ENCODE measurements at regions not wholly inside any gene's neighbourhood (a gene's known extent, or its start where the extent isn't known, plus 50 kb on each side); places are given as distances from the start of the nearest gene placed in this dataset.

DNA sequence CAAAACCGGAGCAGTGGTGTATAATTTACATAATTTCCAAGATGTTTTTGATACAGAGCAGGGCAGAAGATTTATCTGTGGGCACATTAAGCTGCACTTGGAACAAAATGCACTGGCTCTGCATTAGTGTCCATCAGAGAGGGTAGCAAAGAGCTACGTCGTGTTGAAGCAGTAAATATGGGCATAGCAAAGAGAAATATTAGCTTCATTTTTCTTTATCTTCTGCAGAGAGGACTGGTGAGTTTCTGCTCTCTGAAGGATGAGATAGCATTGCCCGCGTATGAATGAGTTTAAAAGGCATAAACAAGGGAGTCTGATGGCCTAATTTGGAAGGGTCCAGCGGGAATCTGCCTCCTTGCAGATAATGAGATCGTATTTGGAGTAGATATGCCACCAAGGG, 227.8 kb upstream of the CDH11 start:
- no peak overlapping the region for H4K8ac ChIP-seq (ENCODE audit: low read depth in 2 of 2, low read length in 2 of 2)
- no peak overlapping the region for H3K14ac ChIP-seq (replicated peaks; ENCODE audit: low read depth, low read length)
- dilution Hi-C loops (cut with HindIII; ENCODE audit: low sequenced_read_pairs, unreplicated experiment) (no loop called here), in situ Hi-C loops (cut with MboI; ENCODE audit: low sequenced_read_pairs) (no loop called here), intact Hi-C loops (cut with micrococcal nuclease) (no loop called here)
- TF ChIP-seq CEBPB (IDR thresholded peaks at IDR 0.05; ENCODE audit: low read depth, low read length), result no peak
- no peak for TF ChIP-seq SMC3 (IDR thresholded peaks at IDR 0.05; ENCODE audit: low read depth, low read length)
- no peak for TF ChIP-seq POLR2A (IDR thresholded peaks at IDR 0.05; ENCODE audit: low read depth, low read length)
- TF ChIP-seq CTCF (conservative IDR thresholded peaks at IDR 0.05; ENCODE audit: low read depth, low read length), result no peak
- no peak for TF ChIP-seq NFE2L2 (IDR thresholded peaks at IDR 0.05; ENCODE audit: low read depth, low read length)
- TF ChIP-seq, protein P1, sequence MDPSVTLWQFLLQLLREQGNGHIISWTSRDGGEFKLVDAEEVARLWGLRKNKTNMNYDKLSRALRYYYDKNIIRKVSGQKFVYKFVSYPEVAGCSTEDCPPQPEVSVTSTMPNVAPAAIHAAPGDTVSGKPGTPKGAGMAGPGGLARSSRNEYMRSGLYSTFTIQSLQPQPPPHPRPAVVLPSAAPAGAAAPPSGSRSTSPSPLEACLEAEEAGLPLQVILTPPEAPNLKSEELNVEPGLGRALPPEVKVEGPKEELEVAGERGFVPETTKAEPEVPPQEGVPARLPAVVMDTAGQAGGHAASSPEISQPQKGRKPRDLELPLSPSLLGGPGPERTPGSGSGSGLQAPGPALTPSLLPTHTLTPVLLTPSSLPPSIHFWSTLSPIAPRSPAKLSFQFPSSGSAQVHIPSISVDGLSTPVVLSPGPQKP (IDR thresholded peaks at IDR 0.05; ENCODE audit: borderline replicate concordance, low read depth, low read length), result no peak
- no peak overlapping the region for H3K4me3 ChIP-seq (ENCODE audit: insufficient read depth, low read depth, low read length)
- ChIA-PET CTCF (no interaction called here), POLR2A (ENCODE audit: unreplicated experiment) (no interaction called here)
- no peaks in the 10 kb centered on the region for H3K4me1 ChIP-seq (ENCODE audit: control insufficient read depth, insufficient read depth, low read length)
- no peak overlapping the region for H2AK9ac ChIP-seq (replicated peaks; ENCODE audit: low read depth, low read length, poor library complexity)
- H3K79me1 ChIP-seq (ENCODE audit: low read depth in 1 of 2, low read length in 2 of 2), result no peaks in the 10 kb centered on the region
- no peak overlapping the region for H4K91ac ChIP-seq (ENCODE audit: insufficient read depth, low read depth, low read length)
- H4K20me1 ChIP-seq (ENCODE audit: insufficient read depth, low read length), result no peaks in the 10 kb centered on the region
- no peak overlapping the region for H2BK5ac ChIP-seq (ENCODE audit: low read depth, low read length, poor library complexity, severe bottlenecking)
- H3K27ac ChIP-seq (ENCODE audit: insufficient read depth, low read length), result no peak overlapping the region
- WGBS, 2 experiments (ENCODE audit: extremely low coverage in 2 of 2, insufficient read length in 1 of 2), result no CpG with 5 or more reads among the region's 7 CpGs
- no peaks in the 10 kb centered on the region for H3K9me1 ChIP-seq (ENCODE audit: insufficient read depth, low read length)
- H3K9me3 ChIP-seq (ENCODE audit: control insufficient read depth, insufficient read depth, low read length), result no peaks in the 10 kb centered on the region
- no peak overlapping the region for H3K4ac ChIP-seq (ENCODE audit: low read depth, low read length)
- no peak overlapping the region for H4K5ac ChIP-seq (ENCODE audit: low read depth, low read length)
- no peak overlapping the region for H2BK15ac ChIP-seq (ENCODE audit: low read depth, low read length)
- H2BK120ac ChIP-seq (ENCODE audit: low read depth, low read length), result no peak overlapping the region
- no peak overlapping the region for H2BK20ac ChIP-seq (ENCODE audit: low read depth, low read length)
- ATAC-seq (ENCODE audit: low read depth) (no peak), DNase-seq (no peak)
- no peak overlapping the region for H2AFZ ChIP-seq (replicated peaks; ENCODE audit: low read length, poor library complexity)
- H3K36me3 ChIP-seq (ENCODE audit: control insufficient read depth, insufficient read depth, low read length), result no peaks in the 10 kb centered on the region
- no peak overlapping the region for H3K56ac ChIP-seq (ENCODE audit: extremely low read depth, insufficient read depth, low read length)
- H3K4me2 ChIP-seq (ENCODE audit: low read depth, low read length), result no peak overlapping the region
- no peak overlapping the region for H3K23ac ChIP-seq (ENCODE audit: low read depth, low read length)
- H2AK5ac ChIP-seq (ENCODE audit: low read depth, low read length), result no peak overlapping the region
- BruUV-seq (replicated peaks), result no TSS peak
- peaks cover 3% of the 10 kb centered on the region; the same call in 1 of the 2 replicates for H3K27me3 ChIP-seq (ENCODE audit: control insufficient read depth, insufficient read depth, low read length)
- no peak overlapping the region for H3K18ac ChIP-seq (ENCODE audit: low read depth, low read length)
- no peak overlapping the region for H3K9ac ChIP-seq (ENCODE audit: low read depth, low read length)
